Erythroblast (primary cell): ENCODE measurements at regions not wholly inside any gene's neighbourhood (a gene's known extent, or its start where the extent isn't known, plus 50 kb on each side); places are given as distances from the start of the nearest gene placed in this dataset.
"Not testable (repeated sequence)": the region's sequence is repeated elsewhere in the genome, so short reads cannot be mapped to it uniquely, and the experiment has no call there.

Experiments
- DNase-seq, 2 experiments: peaks; one replicate each; lab custom pipeline; 2025; lab: John Stamatoyannopoulos, UW
- GATA1 ChIP-seq: IDR thresholded peaks from 2 replicates; pipeline ENCODE4 v1.6.1; 2011; ENCODE audit warnings: low read depth, mild to moderate bottlenecking, control low read depth, low read length, moderate library complexity
- POLR2A ChIP-seq: IDR thresholded peaks from 2 replicates; pipeline ENCODE4 v1.6.1; 2011; ENCODE audit warnings: mild to moderate bottlenecking, low read length

- TF ChIP-seq POLR2A = no peak
- TF ChIP-seq GATA1 = no peak
- DNase-seq = no peak
These were observed 137.8 kb upstream of the RAB4A start for GRCh38 chr1:229133151-229133550.

- TF ChIP-seq POLR2A (no peak), GATA1 (no peak)
- DNase-seq = no peak
These were observed 137.1 kb upstream of the RAB4A start for GRCh38 chr1:229133811-229134210.

- not testable (repeated sequence) for DNase-seq
These were observed 136.3 kb upstream of the RAB4A start for GRCh38 chr1:229134381-229135217.

- TF ChIP-seq GATA1 (no peak), POLR2A (no peak)
These were observed 135.1 kb upstream of the RAB4A start for GRCh38 chr1:229135773-229136172.

GRCh38 chr1:229136822-229137221, 134.1 kb upstream of the RAB4A start:
- DNase-seq = no peak
- no peak for TF ChIP-seq POLR2A
- TF ChIP-seq GATA1 = no peak

More at GRCh38 chr1:229135773-229136172, 135.1 kb upstream of the RAB4A start:
- DNase-seq = no peak

- TF ChIP-seq GATA1 (no peak), POLR2A (no peak)
- DNase-seq = no peak
These were observed 133.6 kb upstream of the RAB4A start for GRCh38 chr1:229137271-229137670.

- no peak for TF ChIP-seq GATA1
- TF ChIP-seq POLR2A = no peak
- no peak for DNase-seq
These were observed 132.9 kb upstream of the RAB4A start for GRCh38 chr1:229138058-229138457.

GRCh38 chr1:229139331-229140118, 131.4 kb upstream of the RAB4A start:
- no peak for DNase-seq
- TF ChIP-seq GATA1 (no peak), POLR2A (no peak)

- no peak for DNase-seq
- TF ChIP-seq GATA1 = no peak
- TF ChIP-seq POLR2A = no peak
These were observed 130.9 kb upstream of the RAB4A start for GRCh38 chr1:229140119-229140396.

- TF ChIP-seq GATA1 (no peak), POLR2A (no peak)
- no peak for DNase-seq
These were observed 129.6 kb upstream of the RAB4A start for GRCh38 chr1:229141271-229141670.

- no peak for DNase-seq
- TF ChIP-seq POLR2A (no peak), GATA1 (no peak)
These were observed 129.1 kb upstream of the RAB4A start for GRCh38 chr1:229141689-229142377.

- TF ChIP-seq POLR2A (no peak), GATA1 (no peak)
- DNase-seq = no peak
These were observed 128.4 kb upstream of the RAB4A start for GRCh38 chr1:229142471-229142870.

GRCh38 chr1:229146647-229147046, 124.3 kb upstream of the RAB4A start:
- no peak for DNase-seq
- TF ChIP-seq GATA1 (no peak), POLR2A (no peak)

- no peak for DNase-seq
- TF ChIP-seq POLR2A (no peak), GATA1 (no peak)
These were observed 123.8 kb upstream of the RAB4A start for GRCh38 chr1:229147072-229147471.
